HG03571 (cell line): ENCODE measurements at regions not wholly inside any gene's neighbourhood (a gene's known extent, or its start where the extent isn't known, plus 50 kb on each side); places are given as distances from the start of the nearest gene placed in this dataset.

Experiments used
- ATAC-seq: cut with Tn5 transposase; IDR thresholded peaks from one replicate; pipeline ENCODE4 v1.9.1; 2021; ENCODE audit not compliant: unreplicated experiment

- no peak for ATAC-seq
Measured at GRCh38 chr5:2027790-2028189, 145.1 kb upstream of the IRX4 start.

GRCh38 chr5:2024986-2025721 lies 142.4 kb upstream of the IRX4 start:
- ATAC-seq, result no peak

- no peak for ATAC-seq
Measured at GRCh38 chr5:2023196-2023595, 140.5 kb upstream of the IRX4 start.

GRCh38 chr5:2022436-2022835 lies 139.7 kb upstream of the IRX4 start:
- ATAC-seq, result no peak

GRCh38 chr5:2021484-2022176 lies 138.9 kb upstream of the IRX4 start:
- ATAC-seq, result no peak

- no peak for ATAC-seq
Measured at GRCh38 chr5:2020730-2021129, 138.0 kb upstream of the IRX4 start.

GRCh38 chr5:2019716-2020115 lies 137.0 kb upstream of the IRX4 start:
- no peak for ATAC-seq

- no peak for ATAC-seq
Measured at GRCh38 chr5:2018390-2018724, 135.6 kb upstream of the IRX4 start.

GRCh38 chr5:2017540-2018389 lies 135.0 kb upstream of the IRX4 start:
- ATAC-seq, result no peak

GRCh38 chr5:2015961-2016360 lies 133.2 kb upstream of the IRX4 start:
- ATAC-seq, result no peak

- no peak for ATAC-seq
Measured at GRCh38 chr5:2015124-2015848, 132.6 kb upstream of the IRX4 start.

GRCh38 chr5:2014058-2014610 lies 131.4 kb upstream of the IRX4 start:
- no peak for ATAC-seq

- no peak for ATAC-seq
Measured at GRCh38 chr5:2013301-2014057, 130.8 kb upstream of the IRX4 start.

GRCh38 chr5:2012885-2013284 lies 130.2 kb upstream of the IRX4 start:
- no peak for ATAC-seq

GRCh38 chr5:2011481-2012411 lies 129.0 kb upstream of the IRX4 start:
- ATAC-seq, result no peak

GRCh38 chr5:2010940-2011339 lies 128.2 kb upstream of the IRX4 start:
- no peak for ATAC-seq

- no peak for ATAC-seq
Measured at GRCh38 chr5:2009986-2010914, 127.5 kb upstream of the IRX4 start.
